ENCODE measurements at regions not wholly inside any gene's neighbourhood (a gene's known extent, or its start where the extent isn't known, plus 50 kb on each side); places are given as distances from the start of the nearest gene placed in this dataset.
"Not testable (repeated sequence)": the region's sequence is repeated elsewhere in the genome, so short reads cannot be mapped to it uniquely, and the experiment has no call there.

- DNase-seq (ENCODE audit: low read depth, low spot score): no peak
These were observed 1092.0 kb downstream of the NAALADL2 start for GRCh38 chr3:175951047-175951694.

GRCh38 chr3:175948041-175948440 is 1088.9 kb downstream of the NAALADL2 start:
- no peak for DNase-seq (ENCODE audit: low read depth, low spot score)
- H3K27ac ChIP-seq: no peak overlapping the region

More at GRCh38 chr3:175951047-175951694, 1092.0 kb downstream of the NAALADL2 start:
- no peak overlapping the region for H3K27ac ChIP-seq

GRCh38 chr3:175941352-175941751 is 1082.2 kb downstream of the NAALADL2 start:
- no peak overlapping the region for H3K27ac ChIP-seq
- peak; percentile 37 for DNase-seq (ENCODE audit: low read depth, low spot score)

GRCh38 chr3:175940881-175941280 is 1081.7 kb downstream of the NAALADL2 start:
- DNase-seq (ENCODE audit: low read depth, low spot score): no peak
- no peak overlapping the region for H3K27ac ChIP-seq

- no peak for DNase-seq (ENCODE audit: low read depth, low spot score)
- H3K27ac ChIP-seq: no peak overlapping the region
These were observed 1081.1 kb downstream of the NAALADL2 start for GRCh38 chr3:175940243-175940642.

- H3K27ac ChIP-seq; DNase-seq (ENCODE audit: low read depth, low spot score): not testable (repeated sequence)
These were observed 1078.2 kb downstream of the NAALADL2 start for GRCh38 chr3:175937367-175937766.

GRCh38 chr3:175932586-175932985 is 1073.5 kb downstream of the NAALADL2 start:
- no peak for DNase-seq (ENCODE audit: low read depth, low spot score)
- no peak overlapping the region for H3K27ac ChIP-seq

GRCh38 chr3:175919133-175919532 is 1060.0 kb downstream of the NAALADL2 start:
- no peak overlapping the region for H3K27ac ChIP-seq
- no peak for DNase-seq (ENCODE audit: low read depth, low spot score)

- DNase-seq (ENCODE audit: low read depth, low spot score): no peak
- H3K27ac ChIP-seq: no peak overlapping the region
These were observed 1057.2 kb downstream of the NAALADL2 start for GRCh38 chr3:175916191-175916934.

GRCh38 chr3:175914785-175915184 is 1055.7 kb downstream of the NAALADL2 start:
- no peak overlapping the region for H3K27ac ChIP-seq
- DNase-seq (ENCODE audit: low read depth, low spot score): no peak

GRCh38 chr3:175913286-175913685 is 1054.2 kb downstream of the NAALADL2 start:
- H3K27ac ChIP-seq: no peak overlapping the region
- DNase-seq (ENCODE audit: low read depth, low spot score): no peak

GRCh38 chr3:175911937-175912336 is 1052.8 kb downstream of the NAALADL2 start:
- no peak for DNase-seq (ENCODE audit: low read depth, low spot score)
- H3K27ac ChIP-seq: no peak overlapping the region

GRCh38 chr3:175902226-175902625 is 1043.1 kb downstream of the NAALADL2 start:
- no peak overlapping the region for H3K27ac ChIP-seq
- DNase-seq (ENCODE audit: low read depth, low spot score): no peak

GRCh38 chr3:175898194-175898593 is 1039.1 kb downstream of the NAALADL2 start:
- no peak for DNase-seq (ENCODE audit: low read depth, low spot score)

GRCh38 chr3:175896655-175897054 is 1037.5 kb downstream of the NAALADL2 start:
- no peak for DNase-seq (ENCODE audit: low read depth, low spot score)

More at GRCh38 chr3:175898194-175898593, 1039.1 kb downstream of the NAALADL2 start:
- H3K27ac ChIP-seq: no peak overlapping the region

GRCh38 chr3:175895731-175896130 is 1036.6 kb downstream of the NAALADL2 start:
- no peak overlapping the region for H3K27ac ChIP-seq
- DNase-seq (ENCODE audit: low read depth, low spot score): no peak

More at GRCh38 chr3:175896655-175897054, 1037.5 kb downstream of the NAALADL2 start:
- no peak overlapping the region for H3K27ac ChIP-seq

- no peak overlapping the region for H3K27ac ChIP-seq
- DNase-seq (ENCODE audit: low read depth, low spot score): no peak
These were observed 1034.4 kb downstream of the NAALADL2 start for GRCh38 chr3:175893566-175893965.

- no peak overlapping the region for H3K27ac ChIP-seq
- no peak for DNase-seq (ENCODE audit: low read depth, low spot score)
These were observed 1030.9 kb downstream of the NAALADL2 start for GRCh38 chr3:175890066-175890465.

GRCh38 chr3:175885231-175885766 is 1026.2 kb downstream of the NAALADL2 start:
- no peak overlapping the region for H3K27ac ChIP-seq
- DNase-seq (ENCODE audit: low read depth, low spot score): no peak

- H3K27ac ChIP-seq: no peak overlapping the region
- DNase-seq (ENCODE audit: low read depth, low spot score): no peak
These were observed 1020.3 kb downstream of the NAALADL2 start for GRCh38 chr3:175879417-175879816.

GRCh38 chr3:175869404-175869803 is 1010.3 kb downstream of the NAALADL2 start:
- H3K27ac ChIP-seq: no peak overlapping the region
- no peak for DNase-seq (ENCODE audit: low read depth, low spot score)
